HEK293 (cell line): ENCODE measurements at regions not wholly inside any gene's neighbourhood (a gene's known extent, or its start where the extent isn't known, plus 50 kb on each side); places are given as distances from the start of the nearest gene placed in this dataset.
A peak's percentile ranks its signal among the peaks of the same experiment; 100 is the strongest.

ENCODE experiments used
- BCL11A ChIP-seq: fragments of 450-650 bp; formaldehyde crosslinking; IDR thresholded peaks from 2 replicates; pipeline ENCODE4 v1.5.1; 2016; ENCODE audit warnings: low read depth, missing biosample characterization, missing genetic modification characterization
- EGR2 ChIP-seq: fragments of 450-650 bp; formaldehyde crosslinking; IDR thresholded peaks from 2 replicates; pipeline ENCODE4 v1.5.1; 2016; ENCODE audit warnings: low read depth, missing biosample characterization, missing genetic modification characterization
- MZF1 ChIP-seq: fragments of 450-650 bp; formaldehyde crosslinking; IDR thresholded peaks from 2 replicates; pipeline ENCODE4 v1.5.1; 2017; ENCODE audit warnings: missing biosample characterization, missing genetic modification characterization, borderline replicate concordance
- REPIN1 ChIP-seq: fragments of 450-650 bp; formaldehyde crosslinking; IDR thresholded peaks from 2 replicates; pipeline ENCODE4 v1.5.1; 2017; ENCODE audit warnings: missing biosample characterization, missing genetic modification characterization, low read depth
- SCRT1 ChIP-seq: fragments of 450-650 bp; formaldehyde crosslinking; IDR thresholded peaks from 2 replicates; pipeline ENCODE4 v1.5.1; 2016; ENCODE audit warnings: missing biosample characterization, missing genetic modification characterization, borderline replicate concordance
- SP7 ChIP-seq: fragments of 450-650 bp; formaldehyde crosslinking; IDR thresholded peaks from 2 replicates; pipeline ENCODE4 v1.5.1; 2016; ENCODE audit warnings: missing biosample characterization, missing genetic modification characterization
- YY2 ChIP-seq: fragments of 450-650 bp; formaldehyde crosslinking; IDR thresholded peaks from 2 replicates; pipeline ENCODE4 v1.5.1; 2016; ENCODE audit warnings: missing biosample characterization, missing genetic modification characterization
- ZBTB20 ChIP-seq: fragments of 450-650 bp; formaldehyde crosslinking; IDR thresholded peaks from 2 replicates; pipeline ENCODE4 v1.5.1; 2016; ENCODE audit warnings: missing biosample characterization, missing genetic modification characterization
- ZBTB7A ChIP-seq: fragments of 450-650 bp; formaldehyde crosslinking; IDR thresholded peaks from 2 replicates; pipeline ENCODE4 v1.5.1; 2016; ENCODE audit warnings: low read depth, missing biosample characterization, missing genetic modification characterization
- ZFHX2 ChIP-seq: fragments of 450-650 bp; formaldehyde crosslinking; conservative IDR thresholded peaks from 2 replicates; pipeline ENCODE4 v1.5.1; 2016; ENCODE audit warnings: missing biosample characterization, missing genetic modification characterization
- ZNF146 ChIP-seq: fragments of 450-650 bp; formaldehyde crosslinking; IDR thresholded peaks from 2 replicates; pipeline ENCODE4 v1.5.1; 2016; ENCODE audit warnings: missing biosample characterization, missing genetic modification characterization
- ZNF157 ChIP-seq: fragments of 450-650 bp; formaldehyde crosslinking; IDR thresholded peaks from 2 replicates; pipeline ENCODE4 v1.5.1; 2016; ENCODE audit warnings: missing biosample characterization, missing genetic modification characterization
- ZNF169 ChIP-seq: fragments of 450-650 bp; formaldehyde crosslinking; IDR thresholded peaks from 2 replicates; pipeline ENCODE4 v1.5.1; 2016; ENCODE audit warnings: missing biosample characterization, missing genetic modification characterization
- ZNF19 ChIP-seq: fragments of 450-650 bp; formaldehyde crosslinking; IDR thresholded peaks from 2 replicates; pipeline ENCODE4; 2016; ENCODE audit warnings: missing biosample characterization, missing genetic modification characterization, low read depth
- ZNF202 ChIP-seq: fragments of 450-650 bp; formaldehyde crosslinking; IDR thresholded peaks from 2 replicates; pipeline ENCODE4 v1.5.1; 2016; ENCODE audit warnings: missing biosample characterization, missing genetic modification characterization, borderline replicate concordance
- ZNF24 ChIP-seq: fragments of 450-650 bp; formaldehyde crosslinking; IDR thresholded peaks from 2 replicates; pipeline ENCODE4 v1.5.1; 2016; ENCODE audit warnings: missing biosample characterization, missing genetic modification characterization
- ZNF350 ChIP-seq: fragments of 450-650 bp; formaldehyde crosslinking; IDR thresholded peaks from 2 replicates; pipeline ENCODE4 v1.5.0; 2017; ENCODE audit warnings: missing biosample characterization, mild to moderate bottlenecking, missing genetic modification characterization
- ZNF416 ChIP-seq: fragments of 450-650 bp; formaldehyde crosslinking; IDR thresholded peaks from 2 replicates; pipeline ENCODE4 v1.5.1; 2016; ENCODE audit warnings: missing biosample characterization, missing genetic modification characterization
- ZNF473 ChIP-seq: fragments of 450-650 bp; formaldehyde crosslinking; IDR thresholded peaks from 2 replicates; pipeline ENCODE4 v1.5.1; 2017; ENCODE audit warnings: missing biosample characterization, missing genetic modification characterization
- ZNF530 ChIP-seq: fragments of 450-650 bp; formaldehyde crosslinking; IDR thresholded peaks from 2 replicates; pipeline ENCODE4 v1.5.1; 2016; ENCODE audit warnings: low read depth, missing biosample characterization, missing genetic modification characterization
- ZNF600 ChIP-seq: fragments of 450-650 bp; formaldehyde crosslinking; IDR thresholded peaks from 2 replicates; pipeline ENCODE4 v1.5.1; 2016; ENCODE audit warnings: missing biosample characterization, missing genetic modification characterization
- ZNF623 ChIP-seq: fragments of 450-650 bp; formaldehyde crosslinking; IDR thresholded peaks from 2 replicates; pipeline ENCODE4 v1.5.1; 2016; ENCODE audit warnings: missing biosample characterization, missing genetic modification characterization
- ZNF626 ChIP-seq: fragments of 450-650 bp; sonication (Bioruptor Pico); formaldehyde crosslinking; IDR thresholded peaks from 2 replicates; pipeline ENCODE4 v1.5.1; 2018; ENCODE audit warnings: missing biosample characterization, missing genetic modification characterization, inconsistent platforms
- ZNF776 ChIP-seq: fragments of 450-650 bp; formaldehyde crosslinking; IDR thresholded peaks from 2 replicates; pipeline ENCODE4 v1.5.0; 2017; ENCODE audit warnings: missing biosample characterization, missing genetic modification characterization, borderline replicate concordance
- ZNF843 ChIP-seq: fragments of 450-650 bp; formaldehyde crosslinking; IDR thresholded peaks from 2 replicates; pipeline ENCODE4 v1.5.1; 2016; ENCODE audit warnings: missing biosample characterization, missing genetic modification characterization
- ZXDB ChIP-seq: fragments of 450-650 bp; formaldehyde crosslinking; IDR thresholded peaks from 2 replicates; pipeline ENCODE4 v1.5.1; 2016; ENCODE audit warnings: missing biosample characterization, missing genetic modification characterization
- TF ChIP-seq, protein P1 (sequence below): sonication (generic); formaldehyde crosslinking; IDR thresholded peaks from 2 replicates; pipeline ENCODE4 v1.8.1; 2022; ENCODE audit warnings: mild to moderate bottlenecking, moderate library complexity, missing genetic modification reagents
- TF ChIP-seq, protein P2 (sequence below): fragments of 450-650 bp; formaldehyde crosslinking; conservative IDR thresholded peaks from 2 replicates; pipeline ENCODE4 v1.5.1; 2016; ENCODE audit warnings: low read depth, missing biosample characterization, missing genetic modification characterization
- TF ChIP-seq, protein P3 (sequence below): fragments of 450-650 bp; formaldehyde crosslinking; IDR thresholded peaks from 2 replicates; pipeline ENCODE4 v1.5.1; 2016; ENCODE audit warnings: missing biosample characterization, missing genetic modification characterization
- TF ChIP-seq, protein P4 (sequence below): fragments of 450-650 bp; formaldehyde crosslinking; IDR thresholded peaks from 2 replicates; pipeline ENCODE4 v1.5.1; 2016; ENCODE audit warnings: missing biosample characterization, missing genetic modification characterization
- TF ChIP-seq, protein P5 (sequence below): fragments of 450-650 bp; formaldehyde crosslinking; IDR thresholded peaks from 2 replicates; pipeline ENCODE4 v1.5.1; 2016; ENCODE audit warnings: missing biosample characterization, missing genetic modification characterization

DNA sequence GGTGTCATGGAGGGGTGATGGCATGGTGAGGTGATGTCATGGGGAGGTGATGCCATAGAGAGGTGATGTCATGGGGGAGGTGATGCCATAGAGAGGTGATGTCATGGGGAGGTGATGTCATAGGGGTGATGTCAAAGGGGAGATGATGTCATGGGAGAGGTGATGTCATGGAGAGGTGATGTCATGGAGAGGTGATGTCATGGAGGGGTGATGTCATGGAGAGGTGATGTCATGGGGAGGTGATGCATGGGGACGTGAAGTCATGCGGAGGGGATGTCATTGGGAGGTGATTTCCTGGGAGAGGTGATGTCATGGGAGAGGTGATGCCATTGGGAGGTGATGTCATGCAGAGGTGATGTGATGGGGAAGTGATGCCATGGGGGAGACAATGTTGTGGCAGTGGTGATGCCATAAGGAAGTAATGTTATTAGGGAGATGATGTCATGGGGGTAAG lies 92.1 kb upstream of the C1orf174 start (continued):
- TF ChIP-seq ZNF530 (tag by site-specific recombination), result no peak
- TF ChIP-seq ZNF19 (tag by site-specific recombination), result peak; percentile 49; the same call in 1 of the 2 replicates
- TF ChIP-seq, protein P1, sequence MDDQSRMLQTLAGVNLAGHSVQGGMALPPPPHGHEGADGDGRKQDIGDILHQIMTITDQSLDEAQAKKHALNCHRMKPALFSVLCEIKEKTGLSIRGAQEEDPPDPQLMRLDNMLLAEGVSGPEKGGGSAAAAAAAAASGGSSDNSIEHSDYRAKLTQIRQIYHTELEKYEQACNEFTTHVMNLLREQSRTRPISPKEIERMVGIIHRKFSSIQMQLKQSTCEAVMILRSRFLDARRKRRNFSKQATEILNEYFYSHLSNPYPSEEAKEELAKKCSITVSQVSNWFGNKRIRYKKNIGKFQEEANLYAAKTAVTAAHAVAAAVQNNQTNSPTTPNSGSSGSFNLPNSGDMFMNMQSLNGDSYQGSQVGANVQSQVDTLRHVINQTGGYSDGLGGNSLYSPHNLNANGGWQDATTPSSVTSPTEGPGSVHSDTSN, result no peak
- TF ChIP-seq SCRT1, result no peak
- TF ChIP-seq ZNF350 (tag by site-specific recombination), result no peak
- TF ChIP-seq SP7, result peak; percentile 97
- peak; percentile 97 for TF ChIP-seq ZNF24 (tag by site-specific recombination)
- peak; percentile 27; the same call in 1 of the 2 replicates for TF ChIP-seq EGR2 (tag by site-specific recombination)
- TF ChIP-seq, protein P2, sequence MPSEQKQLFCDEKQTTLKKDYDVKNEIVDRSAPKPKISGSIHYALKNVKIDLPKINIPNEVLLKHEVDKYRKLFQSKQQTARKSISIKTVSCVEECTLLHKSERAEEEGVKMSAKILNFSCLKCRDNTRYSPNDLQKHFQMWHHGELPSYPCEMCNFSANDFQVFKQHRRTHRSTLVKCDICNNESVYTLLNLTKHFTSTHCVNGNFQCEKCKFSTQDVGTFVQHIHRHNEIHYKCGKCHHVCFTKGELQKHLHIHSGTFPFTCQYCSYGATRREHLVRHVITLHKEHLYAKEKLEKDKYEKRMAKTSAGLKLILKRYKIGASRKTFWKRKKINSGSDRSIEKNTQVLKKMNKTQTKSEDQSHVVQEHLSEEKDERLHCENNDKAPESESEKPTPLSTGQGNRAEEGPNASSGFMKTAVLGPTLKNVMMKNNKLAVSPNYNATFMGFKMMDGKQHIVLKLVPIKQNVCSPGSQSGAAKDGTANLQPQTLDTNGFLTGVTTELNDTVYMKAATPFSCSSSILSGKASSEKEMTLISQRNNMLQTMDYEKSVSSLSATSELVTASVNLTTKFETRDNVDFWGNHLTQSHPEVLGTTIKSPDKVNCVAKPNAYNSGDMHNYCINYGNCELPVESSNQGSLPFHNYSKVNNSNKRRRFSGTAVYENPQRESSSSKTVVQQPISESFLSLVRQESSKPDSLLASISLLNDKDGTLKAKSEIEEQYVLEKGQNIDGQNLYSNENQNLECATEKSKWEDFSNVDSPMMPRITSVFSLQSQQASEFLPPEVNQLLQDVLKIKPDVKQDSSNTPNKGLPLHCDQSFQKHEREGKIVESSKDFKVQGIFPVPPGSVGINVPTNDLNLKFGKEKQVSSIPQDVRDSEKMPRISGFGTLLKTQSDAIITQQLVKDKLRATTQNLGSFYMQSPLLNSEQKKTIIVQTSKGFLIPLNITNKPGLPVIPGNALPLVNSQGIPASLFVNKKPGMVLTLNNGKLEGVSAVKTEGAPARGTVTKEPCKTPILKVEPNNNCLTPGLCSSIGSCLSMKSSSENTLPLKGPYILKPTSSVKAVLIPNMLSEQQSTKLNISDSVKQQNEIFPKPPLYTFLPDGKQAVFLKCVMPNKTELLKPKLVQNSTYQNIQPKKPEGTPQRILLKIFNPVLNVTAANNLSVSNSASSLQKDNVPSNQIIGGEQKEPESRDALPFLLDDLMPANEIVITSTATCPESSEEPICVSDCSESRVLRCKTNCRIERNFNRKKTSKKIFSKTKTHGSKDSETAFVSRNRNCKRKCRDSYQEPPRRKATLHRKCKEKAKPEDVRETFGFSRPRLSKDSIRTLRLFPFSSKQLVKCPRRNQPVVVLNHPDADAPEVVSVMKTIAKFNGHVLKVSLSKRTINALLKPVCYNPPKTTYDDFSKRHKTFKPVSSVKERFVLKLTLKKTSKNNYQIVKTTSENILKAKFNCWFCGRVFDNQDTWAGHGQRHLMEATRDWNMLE (tag by site-specific recombination), result peak; percentile 49
- TF ChIP-seq, protein P3, sequence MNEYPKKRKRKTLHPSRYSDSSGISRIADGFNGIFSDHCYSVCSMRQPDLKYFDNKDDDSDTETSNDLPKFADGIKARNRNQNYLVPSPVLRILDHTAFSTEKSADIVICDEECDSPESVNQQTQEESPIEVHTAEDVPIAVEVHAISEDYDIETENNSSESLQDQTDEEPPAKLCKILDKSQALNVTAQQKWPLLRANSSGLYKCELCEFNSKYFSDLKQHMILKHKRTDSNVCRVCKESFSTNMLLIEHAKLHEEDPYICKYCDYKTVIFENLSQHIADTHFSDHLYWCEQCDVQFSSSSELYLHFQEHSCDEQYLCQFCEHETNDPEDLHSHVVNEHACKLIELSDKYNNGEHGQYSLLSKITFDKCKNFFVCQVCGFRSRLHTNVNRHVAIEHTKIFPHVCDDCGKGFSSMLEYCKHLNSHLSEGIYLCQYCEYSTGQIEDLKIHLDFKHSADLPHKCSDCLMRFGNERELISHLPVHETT (tag by site-specific recombination), result peak; percentile 100
- TF ChIP-seq ZNF623 (tag by site-specific recombination), result peak; percentile 76
- peak; percentile 93 for TF ChIP-seq ZNF416
- peak; percentile 75; the same call in 1 of the 2 replicates for TF ChIP-seq ZNF843 (tag by site-specific recombination)
- TF ChIP-seq, protein P4, sequence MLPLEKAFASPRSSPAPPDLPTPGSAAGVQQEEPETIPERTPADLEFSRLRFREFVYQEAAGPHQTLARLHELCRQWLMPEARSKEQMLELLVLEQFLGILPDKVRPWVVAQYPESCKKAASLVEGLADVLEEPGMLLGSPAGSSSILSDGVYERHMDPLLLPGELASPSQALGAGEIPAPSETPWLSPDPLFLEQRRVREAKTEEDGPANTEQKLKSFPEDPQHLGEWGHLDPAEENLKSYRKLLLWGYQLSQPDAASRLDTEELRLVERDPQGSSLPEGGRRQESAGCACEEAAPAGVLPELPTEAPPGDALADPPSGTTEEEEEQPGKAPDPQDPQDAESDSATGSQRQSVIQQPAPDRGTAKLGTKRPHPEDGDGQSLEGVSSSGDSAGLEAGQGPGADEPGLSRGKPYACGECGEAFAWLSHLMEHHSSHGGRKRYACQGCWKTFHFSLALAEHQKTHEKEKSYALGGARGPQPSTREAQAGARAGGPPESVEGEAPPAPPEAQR (tag by site-specific recombination), result peak; percentile 100
- peak; percentile 98 for TF ChIP-seq ZNF169 (tag by site-specific recombination)
- peak; percentile 50; the same call in 1 of the 2 replicates for TF ChIP-seq ZFHX2
- TF ChIP-seq ZNF202 (tag by site-specific recombination), result no peak
- TF ChIP-seq ZXDB, result peak; percentile 77
- TF ChIP-seq ZBTB20 (tag by site-specific recombination), result peak; percentile 39; the same call in 1 of the 2 replicates
- no peak for TF ChIP-seq ZNF626
- TF ChIP-seq, protein P5, sequence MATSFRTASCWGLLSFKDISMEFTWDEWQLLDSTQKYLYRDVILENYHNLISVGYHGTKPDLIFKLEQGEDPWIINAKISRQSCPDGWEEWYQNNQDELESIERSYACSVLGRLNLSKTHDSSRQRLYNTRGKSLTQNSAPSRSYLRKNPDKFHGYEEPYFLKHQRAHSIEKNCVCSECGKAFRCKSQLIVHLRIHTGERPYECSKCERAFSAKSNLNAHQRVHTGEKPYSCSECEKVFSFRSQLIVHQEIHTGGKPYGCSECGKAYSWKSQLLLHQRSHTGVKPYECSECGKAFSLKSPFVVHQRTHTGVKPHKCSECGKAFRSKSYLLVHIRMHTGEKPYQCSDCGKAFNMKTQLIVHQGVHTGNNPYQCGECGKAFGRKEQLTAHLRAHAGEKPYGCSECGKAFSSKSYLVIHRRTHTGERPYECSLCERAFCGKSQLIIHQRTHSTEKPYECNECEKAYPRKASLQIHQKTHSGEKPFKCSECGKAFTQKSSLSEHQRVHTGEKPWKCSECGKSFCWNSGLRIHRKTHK (tag by site-specific recombination), result peak; percentile 76; the same call in 1 of the 2 replicates
- TF ChIP-seq ZNF473 (tag by site-specific recombination), result peak; percentile 98
- no peak for TF ChIP-seq REPIN1 (tag by site-specific recombination)
- no peak; the same call in 1 of the 2 replicates for TF ChIP-seq ZNF776 (tag by site-specific recombination)
- peak; percentile 69 for TF ChIP-seq ZNF157 (tag by site-specific recombination)
- no peak for TF ChIP-seq MZF1 (tag by site-specific recombination)
- peak; percentile 96 for TF ChIP-seq ZBTB7A (tag by site-specific recombination)
- no peak for TF ChIP-seq ZNF600 (tag by site-specific recombination)
- peak; percentile 99 for TF ChIP-seq YY2 (tag by site-specific recombination)
- 0 out of 2 replicates have a peak, but pooled peaks have one; percentile 47 for TF ChIP-seq BCL11A (tag by site-specific recombination)
- peak; percentile 89 for TF ChIP-seq ZNF146
